Stimulated activated CD4-positive, alpha-beta T cell treated with anti-CD3 and anti-CD28 coated beads, Interleukin-4, amount 100 ng/mL, for 1 hour (primary cell): ENCODE measurements at regions not wholly inside any gene's neighbourhood (a gene's known extent, or its start where the extent isn't known, plus 50 kb on each side); places are given as distances from the start of the nearest gene placed in this dataset.
"Not testable (repeated sequence)": the region's sequence is repeated elsewhere in the genome, so short reads cannot be mapped to it uniquely, and the experiment has no call there.

Source experiments
- DNase-seq: peaks from one replicate; pipeline ENCODE4 v3.0.0-alpha.2; 2020

GRCh38 chr4:112952313-112952700, 97.1 kb upstream of the ANK2 start:
- no peak for DNase-seq

GRCh38 chr4:112953262-112953661, 96.2 kb upstream of the ANK2 start:
- no peak for DNase-seq

- DNase-seq, result no peak
These were observed 95.2 kb upstream of the ANK2 start for GRCh38 chr4:112954286-112954685.

- DNase-seq, result no peak
These were observed 93.0 kb upstream of the ANK2 start for GRCh38 chr4:112956484-112956896.

GRCh38 chr4:112957764-112958163, 91.7 kb upstream of the ANK2 start:
- DNase-seq, result not testable (repeated sequence)

- DNase-seq, result no peak
These were observed 82.6 kb upstream of the ANK2 start for GRCh38 chr4:112966701-112967488.

- no peak for DNase-seq
These were observed 80.8 kb upstream of the ANK2 start for GRCh38 chr4:112968451-112969159.

- no peak for DNase-seq
These were observed 78.5 kb upstream of the ANK2 start for GRCh38 chr4:112970903-112971302.

GRCh38 chr4:112973750-112974251, 75.7 kb upstream of the ANK2 start:
- no peak for DNase-seq

- no peak for DNase-seq
These were observed 73.7 kb upstream of the ANK2 start for GRCh38 chr4:112975567-112976355.

GRCh38 chr4:112978691-112979472, 70.6 kb upstream of the ANK2 start:
- DNase-seq, result no peak

GRCh38 chr4:112979881-112980421, 69.5 kb upstream of the ANK2 start:
- DNase-seq, result no peak

- DNase-seq, result no peak
These were observed 66.8 kb upstream of the ANK2 start for GRCh38 chr4:112982680-112983079.

- DNase-seq, result no peak
These were observed 54.6 kb upstream of the ANK2 start for GRCh38 chr4:112994732-112995464.
